DND-41 (cell line): ENCODE measurements at regions not wholly inside any gene's neighbourhood (a gene's known extent, or its start where the extent isn't known, plus 50 kb on each side); places are given as distances from the start of the nearest gene placed in this dataset.
"Not testable (repeated sequence)": the region's sequence is repeated elsewhere in the genome, so short reads cannot be mapped to it uniquely, and the experiment has no call there.

Experiments used
- CTCF ChIP-seq: IDR thresholded peaks from 2 replicates; pipeline ENCODE4 v1.5.1; 2012; ENCODE audit warnings: borderline replicate concordance, low read length, moderate library complexity, mild to moderate bottlenecking; ENCODE audit not compliant: poor library complexity, severe bottlenecking; ENCODE audit errors: extremely low read depth
- EZH2 ChIP-seq: IDR thresholded peaks from 3 replicates; pipeline ENCODE4 v1.6.1; 2012; ENCODE audit warnings: borderline replicate concordance, low read depth, mild to moderate bottlenecking, moderate library complexity, low read length, inconsistent platforms; ENCODE audit not compliant: severe bottlenecking

DNA sequence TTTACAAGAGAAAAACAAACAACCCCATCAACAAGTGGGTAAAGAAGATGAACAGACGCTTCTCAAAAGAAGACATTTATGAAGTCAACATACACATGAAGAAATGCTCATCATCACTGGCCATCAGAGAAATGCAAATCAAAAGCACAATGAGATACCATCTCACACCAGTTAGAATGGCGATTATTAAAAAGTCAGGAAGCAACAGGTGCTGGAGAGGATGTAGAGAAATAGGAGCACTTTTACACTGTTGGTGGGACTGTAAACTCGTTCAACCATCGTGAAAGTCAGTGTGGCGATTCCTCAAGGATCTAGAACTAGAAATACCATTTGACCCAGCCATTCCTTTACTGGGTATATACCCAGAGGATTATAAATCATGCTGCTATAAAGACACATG, 137.3 kb downstream of the MAGEE1 start:
- not testable (repeated sequence) for TF ChIP-seq EZH2, CTCF
